ENCODE measurements at regions not wholly inside any gene's neighbourhood (a gene's known extent, or its start where the extent isn't known, plus 50 kb on each side); places are given as distances from the start of the nearest gene placed in this dataset.

DNA sequence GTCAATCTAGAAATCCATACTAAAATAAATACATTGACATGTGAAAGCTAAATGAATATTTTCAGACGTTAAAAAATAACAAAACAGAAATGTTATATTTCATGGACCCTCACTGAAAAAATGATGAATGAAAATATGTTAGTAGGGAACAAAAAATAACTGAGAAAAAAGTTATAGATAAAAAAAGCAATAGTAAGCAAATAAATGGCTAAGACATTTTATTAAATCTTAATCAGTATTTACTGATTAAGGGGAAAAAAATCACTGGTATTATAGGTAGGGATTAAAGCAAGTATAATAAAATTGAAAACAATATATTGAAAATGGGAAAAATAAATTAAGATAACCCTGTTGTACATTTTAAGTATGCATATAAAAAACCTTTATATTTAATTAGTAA is 468.1 kb upstream of the MANEA start:
- Histone ChIP-seq H3K9me3 (ENCODE audit: control insufficient read depth, low read depth, low read length) (no peaks in the 10 kb centered on the region), H3K4me1 (ENCODE audit: insufficient read depth, low read length) (no peaks in the 10 kb centered on the region), H3K4me2 (ENCODE audit: insufficient read depth, insufficient read length, low read length) (no peak overlapping the region), H3K14ac (ENCODE audit: insufficient read depth, low read length) (no peak overlapping the region), H2BK12ac (ENCODE audit: insufficient read length, low read depth, low read length) (no peak overlapping the region), H4K20me1 (ENCODE audit: control insufficient read depth, insufficient read depth, insufficient read length) (no peaks in the 10 kb centered on the region), H2BK120ac (ENCODE audit: low read depth, low read length, poor library complexity, severe bottlenecking) (no peak overlapping the region), H3K79me2 (ENCODE audit: insufficient read depth, low read length) (no peaks in the 10 kb centered on the region), H4K91ac (ENCODE audit: insufficient read length, low read depth, low read length) (no peak overlapping the region), H3K27ac (ENCODE audit: insufficient read length, low read depth, low read length) (no peak overlapping the region), H3K79me1 (ENCODE audit: insufficient read depth, low read depth, low read length, poor library complexity, severe bottlenecking) (no peaks in the 10 kb centered on the region), H3K27me3 (ENCODE audit: insufficient read depth, low read length) (no peaks in the 10 kb centered on the region), H4K5ac (ENCODE audit: insufficient read length, low read depth, low read length) (no peak overlapping the region), H2BK5ac (ENCODE audit: insufficient read length, low read length) (no peak overlapping the region), H3K23ac (ENCODE audit: insufficient read length, low read depth, low read length) (no peak overlapping the region), H2AK5ac (ENCODE audit: insufficient read length, low read length) (no peak overlapping the region), H2BK15ac (ENCODE audit: low read depth, low read length) (no peak overlapping the region), H2AFZ (ENCODE audit: low read length) (no peak overlapping the region), H3T11ph (ENCODE audit: low read length) (no peak overlapping the region), H3K9ac (ENCODE audit: extremely low read depth, insufficient read length, low read length) (no peak overlapping the region), H3K18ac (ENCODE audit: insufficient read length, low read depth, low read length) (no peak overlapping the region), H3K56ac (ENCODE audit: insufficient read length, low read depth, low read length) (no peak overlapping the region), H2BK20ac (ENCODE audit: low read depth, low read length, poor library complexity, severe bottlenecking) (no peak overlapping the region), H3K4ac (ENCODE audit: low read depth, low read length) (no peak overlapping the region), H4K8ac (replicated peaks; ENCODE audit: insufficient read length, low read depth, low read length) (no peak overlapping the region), H3K23me2 (ENCODE audit: insufficient read length, low read depth, low read length, poor library complexity, severe bottlenecking) (no peaks in the 10 kb centered on the region)
- no peaks in the 10 kb centered on the region for H3K27me3 Mint-ChIP-seq (ENCODE audit: low read depth)
- no peaks in the 10 kb centered on the region for H3K4me1 Mint-ChIP-seq
- no peaks in the 10 kb centered on the region for H3K9me3 Mint-ChIP-seq
- TF ChIP-seq, protein P1, sequence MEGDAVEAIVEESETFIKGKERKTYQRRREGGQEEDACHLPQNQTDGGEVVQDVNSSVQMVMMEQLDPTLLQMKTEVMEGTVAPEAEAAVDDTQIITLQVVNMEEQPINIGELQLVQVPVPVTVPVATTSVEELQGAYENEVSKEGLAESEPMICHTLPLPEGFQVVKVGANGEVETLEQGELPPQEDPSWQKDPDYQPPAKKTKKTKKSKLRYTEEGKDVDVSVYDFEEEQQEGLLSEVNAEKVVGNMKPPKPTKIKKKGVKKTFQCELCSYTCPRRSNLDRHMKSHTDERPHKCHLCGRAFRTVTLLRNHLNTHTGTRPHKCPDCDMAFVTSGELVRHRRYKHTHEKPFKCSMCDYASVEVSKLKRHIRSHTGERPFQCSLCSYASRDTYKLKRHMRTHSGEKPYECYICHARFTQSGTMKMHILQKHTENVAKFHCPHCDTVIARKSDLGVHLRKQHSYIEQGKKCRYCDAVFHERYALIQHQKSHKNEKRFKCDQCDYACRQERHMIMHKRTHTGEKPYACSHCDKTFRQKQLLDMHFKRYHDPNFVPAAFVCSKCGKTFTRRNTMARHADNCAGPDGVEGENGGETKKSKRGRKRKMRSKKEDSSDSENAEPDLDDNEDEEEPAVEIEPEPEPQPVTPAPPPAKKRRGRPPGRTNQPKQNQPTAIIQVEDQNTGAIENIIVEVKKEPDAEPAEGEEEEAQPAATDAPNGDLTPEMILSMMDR (conservative IDR thresholded peaks at IDR 0.05) = no peak
- no CpG with 5 or more reads among the region's 1 CpG for WGBS (ENCODE audit: extremely low coverage, insufficient read length, low lambda C conversion rate)
- no peaks in the 10 kb centered on the region for H3K36me3 Mint-ChIP-seq (ENCODE audit: insufficient read depth in 1 of 3, low read depth in 3 of 3)
- no peak overlapping the region for H3K4me3 Mint-ChIP-seq
- DNase-seq = no peak
- no peak overlapping the region for H3K27ac Mint-ChIP-seq

Measured in H9 (cell line).